ENCODE measurements at regions not wholly inside any gene's neighbourhood (a gene's known extent, or its start where the extent isn't known, plus 50 kb on each side); places are given as distances from the start of the nearest gene placed in this dataset.

- Histone ChIP-seq H3K4me1 (replicated peaks in 1 of 2) (no peaks in the 10 kb centered on the region), H3K27ac (no peak overlapping the region), H3K36me3 (replicated peaks in 1 of 2) (no peaks in the 10 kb centered on the region), H3K4me3 (no peak overlapping the region), H3K9me3 (replicated peaks in 1 of 3) (peaks cover 0 to 8% (median 0%) of the 10 kb centered on the region in 3 donors), H3K27me3 (no peaks in the 10 kb centered on the region)
- TF ChIP-seq CTCF (IDR thresholded peaks at IDR 0.05) (no peak), POLR2A (IDR thresholded peaks at IDR 0.05) (no peak)
- intact Hi-C loops (cut with DNase I), result no loop called here
- DNase-seq, result no peak
Measured at GRCh38 chr11:111026241-111026640, 219.3 kb upstream of the POU2AF2 start.

GRCh38 chr11:111021131-111021530 is 224.4 kb upstream of the POU2AF2 start:
- H3K4me3 ChIP-seq, result no peak overlapping the region
- H3K27me3 ChIP-seq, result no peaks in the 10 kb centered on the region
- H3K9me3 ChIP-seq (replicated peaks in 1 of 3), result no peaks in the 10 kb centered on the region
- intact Hi-C loops (cut with DNase I), result no loop called here
- H3K36me3 ChIP-seq (replicated peaks in 1 of 2), result no peaks in the 10 kb centered on the region
- DNase-seq, result no peak
- H3K27ac ChIP-seq, result no peak overlapping the region
- WGBS, 4 donors, result 68 to 90% (median 77%) methylated on average over 5 of the region's 5 CpGs
- H3K4me1 ChIP-seq (replicated peaks in 1 of 2), result no peaks in the 10 kb centered on the region
- no peak for TF ChIP-seq POLR2A (IDR thresholded peaks at IDR 0.05)
- no peak for TF ChIP-seq CTCF (IDR thresholded peaks at IDR 0.05)

- 61 to 73% (median 67%) methylated on average over 10 of the region's 10 CpGs for WGBS, 4 donors
- no peak overlapping the region for H3K4me3 ChIP-seq
- H3K27ac ChIP-seq, result no peak overlapping the region
- no peaks in the 10 kb centered on the region for H3K4me1 ChIP-seq (replicated peaks in 1 of 2)
- H3K36me3 ChIP-seq (replicated peaks in 1 of 2), result no peaks in the 10 kb centered on the region
- TF ChIP-seq CTCF (IDR thresholded peaks at IDR 0.05) (no peak), POLR2A (IDR thresholded peaks at IDR 0.05) (no peak)
- intact Hi-C loops (cut with DNase I), result no loop called here
- DNase-seq, result no peak
- H3K27me3 ChIP-seq, result no peaks in the 10 kb centered on the region
- no peaks in the 10 kb centered on the region for H3K9me3 ChIP-seq (replicated peaks in 1 of 3)
Measured at GRCh38 chr11:111019871-111020670, 225.5 kb upstream of the POU2AF2 start.

- Histone ChIP-seq H3K27me3 (no peaks in the 10 kb centered on the region), H3K4me3 (no peak overlapping the region), H3K27ac (no peak overlapping the region), H3K36me3 (replicated peaks in 1 of 2) (no peaks in the 10 kb centered on the region), H3K9me3 (replicated peaks in 1 of 3) (no peaks in the 10 kb centered on the region), H3K4me1 (replicated peaks in 1 of 2) (no peaks in the 10 kb centered on the region)
- 37 to 58% (median 47%) methylated on average over 6 of the region's 6 CpGs for WGBS, 4 donors
- DNase-seq, result no peak
- intact Hi-C loops (cut with DNase I), result no loop called here
- TF ChIP-seq CTCF (IDR thresholded peaks at IDR 0.05) (no peak), POLR2A (IDR thresholded peaks at IDR 0.05) (no peak)
Measured at GRCh38 chr11:111019451-111019850, 226.1 kb upstream of the POU2AF2 start.
